HG03575 (cell line): ENCODE measurements at regions not wholly inside any gene's neighbourhood (a gene's known extent, or its start where the extent isn't known, plus 50 kb on each side); places are given as distances from the start of the nearest gene placed in this dataset.

Experiments
- ATAC-seq: cut with Tn5 transposase; IDR thresholded peaks from one replicate; pipeline ENCODE4 v1.9.1; 2021; ENCODE audit not compliant: unreplicated experiment, insufficient number of reproducible peaks, low FRiP score; ENCODE audit errors: extremely low read depth

- no peak for ATAC-seq
These were observed 139.2 kb downstream of the RASSF9 start for GRCh38 chr12:85697003-85697402.

- no peak for ATAC-seq
These were observed 137.3 kb downstream of the RASSF9 start for GRCh38 chr12:85698937-85699336.

GRCh38 chr12:85708775-85709174 lies 127.4 kb downstream of the RASSF9 start:
- no peak for ATAC-seq

- ATAC-seq = no peak
These were observed 124.3 kb downstream of the RASSF9 start for GRCh38 chr12:85711735-85712390.

DNA sequence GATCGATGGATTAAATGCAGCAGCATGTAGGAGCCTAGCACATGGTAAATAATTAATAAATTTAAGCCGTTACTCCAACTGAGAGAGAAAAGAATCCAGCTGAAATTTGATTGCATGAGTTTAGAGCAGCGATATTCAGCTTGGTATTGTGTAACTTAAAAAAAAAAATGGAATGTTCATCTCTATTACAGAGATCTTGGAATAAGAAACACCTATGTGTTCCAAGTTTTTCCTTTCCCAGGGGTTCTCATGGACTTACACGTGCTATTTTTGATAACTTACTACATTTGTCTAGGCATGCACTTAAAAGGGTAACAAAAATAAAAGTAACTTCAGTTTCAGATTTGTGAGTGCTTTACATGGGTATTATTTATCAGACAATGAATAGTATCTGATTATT lies 122.8 kb downstream of the RASSF9 start:
- ATAC-seq = no peak

- ATAC-seq = no peak
These were observed 121.8 kb downstream of the RASSF9 start for GRCh38 chr12:85714425-85714824.

DNA sequence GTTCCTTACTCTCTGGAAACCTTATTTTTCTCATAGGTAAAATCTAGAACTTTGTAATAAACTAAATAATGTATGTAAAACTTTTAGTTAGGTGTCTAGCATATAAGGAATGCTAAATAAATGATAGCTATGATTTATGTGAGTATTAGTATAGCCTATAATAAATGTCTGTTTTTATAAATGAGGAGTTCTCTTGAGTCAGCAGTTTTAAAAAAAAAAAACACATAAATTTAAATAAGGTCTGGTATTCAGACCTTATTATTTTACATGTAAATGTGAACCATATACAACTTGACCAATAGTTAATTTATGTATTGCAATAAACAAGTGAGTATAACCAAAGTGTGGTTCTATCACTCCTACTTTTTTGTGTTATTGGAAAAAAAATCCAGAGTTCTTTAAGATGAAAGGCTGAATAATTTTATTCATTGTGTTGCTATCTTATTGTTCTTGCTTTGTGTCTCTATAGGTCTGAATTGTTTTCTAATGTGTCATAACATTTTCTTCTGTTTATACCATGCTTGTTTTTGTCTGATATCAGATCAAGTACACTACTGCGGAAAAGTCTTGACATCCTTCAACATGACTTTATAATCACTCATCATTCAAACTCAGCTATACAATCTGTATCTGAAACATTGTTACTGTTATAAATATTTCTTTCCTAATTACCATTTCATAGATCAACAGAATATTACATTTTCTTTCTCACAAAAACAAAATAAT lies 115.7 kb downstream of the RASSF9 start:
- no peak for ATAC-seq

DNA sequence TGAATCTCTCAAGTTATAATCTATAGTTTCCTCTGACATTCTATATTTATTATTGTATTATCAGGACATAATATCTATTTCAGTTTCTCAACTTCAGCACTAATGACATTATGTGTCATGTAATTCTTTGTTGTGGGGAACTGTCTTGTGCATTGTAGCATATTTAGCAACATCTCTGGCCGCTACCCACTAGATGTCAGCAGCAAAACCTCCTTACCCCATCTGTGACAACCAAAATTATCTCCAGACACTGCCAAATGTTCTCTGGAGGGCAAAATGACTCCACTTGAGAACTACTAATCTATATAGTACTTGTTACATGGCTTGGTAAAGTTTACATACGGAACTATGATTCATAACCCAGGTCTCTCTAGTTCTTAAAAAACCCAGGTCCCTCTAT lies 110.2 kb downstream of the RASSF9 start:
- ATAC-seq = no peak

- no peak for ATAC-seq
These were observed 102.9 kb downstream of the RASSF9 start for GRCh38 chr12:85733221-85733840.

DNA sequence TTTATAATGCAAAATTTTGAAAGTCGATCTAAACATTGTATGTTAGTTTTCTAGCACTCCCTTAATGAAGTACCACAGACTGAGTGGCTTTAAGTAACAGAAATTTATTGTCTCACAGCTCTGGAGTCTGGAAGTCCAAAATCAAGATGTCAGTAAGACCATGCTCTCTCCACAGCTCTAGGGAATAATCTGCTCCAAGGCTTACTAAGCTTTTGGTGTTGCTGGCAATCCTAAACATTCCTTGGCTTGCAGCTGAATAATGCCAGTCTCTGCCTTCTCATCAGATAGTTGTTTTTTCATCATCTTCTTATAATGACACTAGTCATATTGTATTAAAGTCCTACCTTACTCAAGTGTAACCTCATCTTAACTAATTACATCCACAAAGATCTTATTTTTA lies 102.2 kb downstream of the RASSF9 start:
- ATAC-seq = no peak

GRCh38 chr12:85740186-85740585 lies 96.0 kb downstream of the RASSF9 start:
- no peak for ATAC-seq

- no peak for ATAC-seq
These were observed 95.2 kb downstream of the RASSF9 start for GRCh38 chr12:85741046-85741445.

DNA sequence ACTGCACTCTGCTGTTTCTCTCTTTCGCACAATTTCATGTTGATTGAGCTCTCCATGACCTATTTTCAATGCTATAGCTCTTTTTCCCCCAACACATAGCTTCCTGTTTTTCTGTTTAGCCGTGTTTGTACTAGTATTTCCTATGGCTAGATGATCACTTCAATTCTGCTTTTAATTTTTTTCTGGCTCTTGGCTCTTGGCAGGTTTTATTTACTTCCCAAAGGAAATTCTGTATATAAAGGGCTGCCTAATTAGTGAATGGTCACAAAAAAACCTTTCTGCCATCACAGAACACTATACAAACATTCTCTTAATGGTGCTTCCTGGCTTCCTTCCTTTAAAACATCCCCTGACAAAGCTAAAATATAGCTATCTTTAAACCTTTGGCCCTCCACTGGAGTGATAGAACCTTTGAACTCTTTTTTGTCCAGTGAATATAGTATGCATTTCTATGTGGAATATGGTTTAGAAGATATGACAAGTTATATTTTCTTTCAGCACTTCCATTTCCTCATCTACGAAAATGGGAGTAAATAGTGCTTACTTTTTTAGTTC lies 88.2 kb downstream of the RASSF9 start:
- ATAC-seq = no peak
